OCI-LY1 (cell line): ENCODE measurements at regions not wholly inside any gene's neighbourhood (a gene's known extent, or its start where the extent isn't known, plus 50 kb on each side); places are given as distances from the start of the nearest gene placed in this dataset.

Source experiments
- CTCF ChIP-seq: fragments of 200-600 bp; sonication (generic), shearing (Covaris generic); IDR thresholded peaks from 2 replicates; pipeline ENCODE4 v1.5.1; 2017; ENCODE audit warnings: mild to moderate bottlenecking, antibody characterized with exemption, low read length, moderate library complexity, mixed read lengths
- EZH2 ChIP-seq: fragments of 200-600 bp; sonication (generic), shearing (Covaris generic); IDR thresholded peaks from 2 replicates; pipeline ENCODE4 v1.8.0; 2017; ENCODE audit warnings: borderline replicate concordance, mixed run types, mild to moderate bottlenecking, antibody characterized with exemption, low read length, moderate library complexity, mixed read lengths

GRCh38 chr13:82305588-82305987 lies 1576.7 kb downstream of the SLITRK1 start:
- TF ChIP-seq CTCF = no peak
- TF ChIP-seq EZH2 = no peak
